ENCODE measurements at regions not wholly inside any gene's neighbourhood (a gene's known extent, or its start where the extent isn't known, plus 50 kb on each side); places are given as distances from the start of the nearest gene placed in this dataset.

DNA sequence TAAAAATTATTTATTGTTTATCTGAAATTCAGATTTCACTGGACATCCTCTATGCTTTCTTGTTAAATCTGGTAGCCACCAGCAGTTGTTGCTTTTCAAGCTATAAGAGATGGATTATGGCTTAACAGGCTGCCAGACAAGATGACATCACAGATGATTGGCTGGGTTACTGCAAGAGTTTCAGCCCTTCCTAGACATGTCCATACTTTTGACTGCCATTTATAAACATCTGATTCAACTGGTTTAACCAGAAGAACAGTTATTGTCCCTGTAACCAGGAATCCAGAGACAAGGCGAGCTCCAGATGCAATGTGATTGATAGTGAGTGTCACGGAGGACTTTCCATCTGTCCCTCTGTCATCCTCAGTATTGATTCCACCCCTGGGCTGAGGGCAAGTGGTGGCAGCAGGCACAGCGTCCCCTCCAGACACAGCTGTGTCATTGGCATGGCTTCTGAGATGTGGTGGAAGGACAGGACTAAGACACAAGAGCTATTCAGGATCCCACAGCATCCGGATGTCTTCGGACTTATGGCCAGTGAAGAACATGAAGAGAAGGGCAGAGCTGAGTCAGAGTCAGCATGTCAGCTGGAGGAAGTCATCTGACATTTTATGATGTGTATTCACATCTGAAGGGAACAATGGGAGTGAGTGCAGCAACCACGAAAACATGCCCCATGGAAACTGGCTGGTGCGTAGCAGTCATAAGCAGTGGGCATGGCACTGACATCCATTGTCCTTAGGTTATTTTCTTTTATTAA is 284.5 kb upstream of the CDYL start:
- Histone ChIP-seq H3K27ac (no peak overlapping the region), H3K4me1 (no peaks in the 10 kb centered on the region), H3K36me3 (no peaks in the 10 kb centered on the region), H3K4me3 (no peak overlapping the region), H3K27me3 (no peaks in the 10 kb centered on the region), H3K9me3 (peaks cover 11 to 23% of the 10 kb centered on the region in 2 donors)
- DNase-seq (ENCODE audit: low spot score in 2 of 2), result no peak
- intact Hi-C loops (cut with DNase I; ENCODE audit: low total_unique reads), result no loop called here
- TF ChIP-seq POLR2A (IDR thresholded peaks at IDR 0.05), result no peak
- TF ChIP-seq POLR2AphosphoS5 (IDR thresholded peaks at IDR 0.05), result no peak
- TF ChIP-seq, protein P1, sequence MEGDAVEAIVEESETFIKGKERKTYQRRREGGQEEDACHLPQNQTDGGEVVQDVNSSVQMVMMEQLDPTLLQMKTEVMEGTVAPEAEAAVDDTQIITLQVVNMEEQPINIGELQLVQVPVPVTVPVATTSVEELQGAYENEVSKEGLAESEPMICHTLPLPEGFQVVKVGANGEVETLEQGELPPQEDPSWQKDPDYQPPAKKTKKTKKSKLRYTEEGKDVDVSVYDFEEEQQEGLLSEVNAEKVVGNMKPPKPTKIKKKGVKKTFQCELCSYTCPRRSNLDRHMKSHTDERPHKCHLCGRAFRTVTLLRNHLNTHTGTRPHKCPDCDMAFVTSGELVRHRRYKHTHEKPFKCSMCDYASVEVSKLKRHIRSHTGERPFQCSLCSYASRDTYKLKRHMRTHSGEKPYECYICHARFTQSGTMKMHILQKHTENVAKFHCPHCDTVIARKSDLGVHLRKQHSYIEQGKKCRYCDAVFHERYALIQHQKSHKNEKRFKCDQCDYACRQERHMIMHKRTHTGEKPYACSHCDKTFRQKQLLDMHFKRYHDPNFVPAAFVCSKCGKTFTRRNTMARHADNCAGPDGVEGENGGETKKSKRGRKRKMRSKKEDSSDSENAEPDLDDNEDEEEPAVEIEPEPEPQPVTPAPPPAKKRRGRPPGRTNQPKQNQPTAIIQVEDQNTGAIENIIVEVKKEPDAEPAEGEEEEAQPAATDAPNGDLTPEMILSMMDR (IDR thresholded peaks at IDR 0.05), result no peak

DNA sequence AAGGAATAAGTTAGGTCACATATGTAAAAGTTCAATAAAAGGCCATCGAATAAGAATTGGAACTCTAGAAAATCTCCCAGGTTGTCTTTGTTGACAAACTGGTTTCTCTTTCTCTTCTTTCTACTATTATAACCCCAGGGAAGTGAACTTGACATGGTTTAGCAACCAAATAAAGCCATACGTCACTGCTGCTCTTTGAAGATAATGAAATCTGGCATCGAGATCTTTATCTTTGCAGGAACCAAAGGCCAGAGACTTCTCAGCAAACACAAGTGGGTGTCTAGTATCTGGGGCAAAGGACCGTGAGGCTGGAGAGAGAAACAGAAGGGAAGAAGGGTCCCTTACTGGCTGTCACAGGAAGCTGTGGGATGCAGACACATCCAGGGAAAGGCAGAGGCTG is 286.7 kb upstream of the CDYL start:
- no peak overlapping the region for H3K27ac ChIP-seq
- TF ChIP-seq POLR2AphosphoS5 (IDR thresholded peaks at IDR 0.05), result no peak
- TF ChIP-seq, protein P1 (IDR thresholded peaks at IDR 0.05), result no peak
- no peak for TF ChIP-seq POLR2A (IDR thresholded peaks at IDR 0.05)
- peaks cover 11 to 23% of the 10 kb centered on the region in 2 donors for H3K9me3 ChIP-seq
- H3K4me3 ChIP-seq, result no peak overlapping the region
- intact Hi-C loops (cut with DNase I; ENCODE audit: low total_unique reads), result no loop called here
- no peaks in the 10 kb centered on the region for H3K27me3 ChIP-seq
- DNase-seq (ENCODE audit: low spot score in 2 of 2), result no peak
- H3K4me1 ChIP-seq, result no peaks in the 10 kb centered on the region
- H3K36me3 ChIP-seq, result no peaks in the 10 kb centered on the region

DNA sequence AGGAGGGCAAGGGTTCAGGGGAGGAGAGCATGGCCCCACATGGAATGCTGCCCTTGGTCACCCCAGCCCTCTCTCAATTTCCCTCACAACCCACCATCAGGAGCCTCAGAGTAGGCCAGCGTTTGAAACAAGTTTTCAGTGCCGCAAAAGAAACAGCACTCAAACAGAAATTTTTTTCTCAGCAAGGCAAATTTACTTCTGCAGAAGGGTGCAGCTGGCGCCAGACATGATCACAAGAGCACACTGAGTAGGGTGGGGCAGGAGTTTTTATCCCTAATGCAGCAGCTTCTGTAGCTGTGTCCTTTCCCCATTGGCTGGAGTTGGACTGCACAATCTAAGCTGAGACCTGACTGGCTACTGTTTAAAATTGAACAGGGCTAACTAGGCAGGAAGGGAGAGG is 287.8 kb upstream of the CDYL start:
- TF ChIP-seq POLR2A (IDR thresholded peaks at IDR 0.05), result no peak
- TF ChIP-seq POLR2AphosphoS5 (IDR thresholded peaks at IDR 0.05), result no peak
- TF ChIP-seq, protein P1 (IDR thresholded peaks at IDR 0.05), result no peak
- intact Hi-C loops (cut with DNase I; ENCODE audit: low total_unique reads), result no loop called here
- Histone ChIP-seq H3K36me3 (no peaks in the 10 kb centered on the region), H3K4me3 (no peak overlapping the region), H3K9me3 (peaks cover 11 to 23% of the 10 kb centered on the region in 2 donors), H3K4me1 (no peaks in the 10 kb centered on the region), H3K27ac (no peak overlapping the region), H3K27me3 (no peaks in the 10 kb centered on the region)
- DNase-seq (ENCODE audit: low spot score in 2 of 2), result no peak

DNA sequence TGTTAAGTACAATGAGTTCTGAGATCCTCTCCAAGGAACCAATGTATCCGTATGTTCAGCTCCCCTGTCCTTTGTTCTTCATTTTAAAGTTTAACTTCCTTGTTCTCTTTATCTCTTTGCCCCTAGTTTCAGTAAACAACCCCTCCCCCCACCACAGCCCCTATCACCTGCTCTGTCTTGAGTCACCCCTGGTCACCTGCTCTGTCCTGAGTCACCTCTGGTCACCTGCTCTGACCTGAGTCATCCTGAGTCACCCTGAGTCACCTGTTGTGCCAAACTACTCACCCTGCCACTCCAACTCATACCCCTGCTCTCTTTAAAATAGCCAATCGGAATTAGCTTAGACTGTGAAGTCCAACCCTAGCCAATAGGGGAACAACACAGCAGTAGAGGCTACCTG is 288.7 kb upstream of the CDYL start:
- no peaks in the 10 kb centered on the region for H3K27me3 ChIP-seq
- no peak for DNase-seq (ENCODE audit: low spot score in 2 of 2)
- no peak overlapping the region for H3K27ac ChIP-seq
- TF ChIP-seq, protein P1 (IDR thresholded peaks at IDR 0.05), result no peak
- no peaks in the 10 kb centered on the region for H3K4me1 ChIP-seq
- no peaks in the 10 kb centered on the region for H3K36me3 ChIP-seq
- intact Hi-C loops (cut with DNase I; ENCODE audit: low total_unique reads), result no loop called here
- H3K9me3 ChIP-seq, result peaks cover 11 to 23% of the 10 kb centered on the region in 2 donors
- H3K4me3 ChIP-seq, result no peak overlapping the region

DNA sequence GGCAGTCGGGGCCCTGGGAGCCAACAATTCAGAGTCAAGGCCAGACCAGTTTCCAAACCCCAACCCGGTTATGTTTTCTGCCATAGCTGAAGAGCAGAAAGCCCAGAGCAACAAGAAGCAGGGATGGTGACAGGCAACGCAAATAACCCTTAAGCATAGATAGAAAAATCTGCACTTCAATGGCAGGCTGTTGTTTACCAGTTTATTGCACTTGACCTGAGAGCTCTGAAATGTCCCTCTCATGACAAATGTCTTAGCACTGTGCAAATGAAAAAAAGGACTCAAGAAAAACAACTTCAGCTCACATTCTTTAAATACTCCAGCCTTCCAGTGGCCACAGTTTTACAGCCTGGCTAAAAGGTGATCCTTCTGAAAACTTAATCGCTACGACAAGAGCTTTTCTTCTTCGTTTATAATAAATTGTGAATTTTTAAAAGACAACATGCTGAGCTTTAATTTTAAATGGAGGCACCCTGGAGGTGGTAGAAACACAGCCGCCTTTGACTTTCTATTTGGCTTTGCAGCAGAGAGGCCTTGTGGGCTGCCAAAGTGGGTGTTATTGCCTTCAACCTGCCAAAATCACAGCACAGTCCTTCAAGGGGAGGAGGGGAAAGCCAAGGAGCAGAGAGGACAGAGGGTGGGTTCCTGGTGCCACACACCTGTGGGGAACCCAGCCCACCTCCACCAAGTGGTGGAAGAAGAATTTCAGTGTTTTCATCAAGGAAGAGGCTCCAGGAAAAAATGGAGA is 289.5 kb upstream of the CDYL start:
- no peak overlapping the region for H3K4me3 ChIP-seq
- H3K9me3 ChIP-seq, result peaks cover 11 to 23% of the 10 kb centered on the region in 2 donors
- intact Hi-C loops (cut with DNase I; ENCODE audit: low total_unique reads), result no loop called here
- H3K27me3 ChIP-seq, result no peaks in the 10 kb centered on the region
- DNase-seq (ENCODE audit: low spot score in 2 of 2), result no peak
- H3K27ac ChIP-seq, result no peak overlapping the region
- no peaks in the 10 kb centered on the region for H3K36me3 ChIP-seq
- TF ChIP-seq POLR2AphosphoS5 (IDR thresholded peaks at IDR 0.05), result no peak
- TF ChIP-seq POLR2A (IDR thresholded peaks at IDR 0.05), result no peak
- TF ChIP-seq, protein P1 (IDR thresholded peaks at IDR 0.05), result no peak
- H3K4me1 ChIP-seq, result no peaks in the 10 kb centered on the region

Data from breast epithelium (tissue), 4 donors.